ENCODE measurements at regions not wholly inside any gene's neighbourhood (a gene's known extent, or its start where the extent isn't known, plus 50 kb on each side); places are given as distances from the start of the nearest gene placed in this dataset.

- no peak for DNase-seq (ENCODE audit: unreplicated experiment)
- no peaks in the 10 kb centered on the region for H3K9me3 Mint-ChIP-seq (ENCODE audit: unreplicated experiment)
- TF ChIP-seq CTCF (IDR thresholded peaks at IDR 0.05; ENCODE audit: unreplicated experiment) = no peak
- H3K4me3 Mint-ChIP-seq (ENCODE audit: unreplicated experiment) = no peak overlapping the region
- BruUV-seq (replicated peaks) = no TSS peak
- H3K27ac Mint-ChIP-seq (ENCODE audit: low read depth, unreplicated experiment) = no peak overlapping the region
- no peaks in the 10 kb centered on the region for H3K36me3 Mint-ChIP-seq (ENCODE audit: insufficient read depth, unreplicated experiment)
- intact Hi-C loops (cut with micrococcal nuclease) = no loop called here
- POLR2A ChIA-PET = interaction anchor here (1.0 to 1.4 kb wide), 2 partner anchors 8 to 69 kb away, joined by 3 to 6 read pairs; partner anchors contain the start of gene MIPEP
- H3K4me1 Mint-ChIP-seq (ENCODE audit: insufficient read depth, unreplicated experiment) = peaks cover 24% of the 10 kb centered on the region
- CTCF ChIA-PET = interaction anchor here (0.9 to 5.3 kb wide), 6 partner anchors 32 to 267 kb away, joined by 3 to 29 read pairs (median 4); partner anchors contain the start of gene C1QTNF9B
- no peaks in the 10 kb centered on the region for H3K27me3 Mint-ChIP-seq (ENCODE audit: insufficient read depth, unreplicated experiment)
These were observed 60.7 kb upstream of the C1QTNF9B start for GRCh38 chr13:23957981-23958380.

- no peak overlapping the region for H3K4me3 Mint-ChIP-seq (ENCODE audit: unreplicated experiment)
- H3K27me3 Mint-ChIP-seq (ENCODE audit: insufficient read depth, unreplicated experiment) = no peaks in the 10 kb centered on the region
- ChIA-PET CTCF (interaction anchor here (0.7 to 5.3 kb wide), 20 partner anchors 9 to 492 kb away, joined by 3 to 54 read pairs (median 6); partner anchors contain the start of genes C1QTNF9B and MIPEP), POLR2A (interaction anchor here (0.7 to 2.3 kb wide), 6 partner anchors 9 to 221 kb away, joined by 3 to 6 read pairs (median 4); partner anchors contain the start of gene MIPEP)
- BruUV-seq (replicated peaks) = no TSS peak
- no peak for DNase-seq (ENCODE audit: unreplicated experiment)
- no peak overlapping the region for H3K27ac Mint-ChIP-seq (ENCODE audit: low read depth, unreplicated experiment)
- TF ChIP-seq CTCF (IDR thresholded peaks at IDR 0.05; ENCODE audit: unreplicated experiment) = no peak
- intact Hi-C loops (cut with micrococcal nuclease) = no loop called here
- H3K36me3 Mint-ChIP-seq (ENCODE audit: insufficient read depth, unreplicated experiment) = no peaks in the 10 kb centered on the region
- H3K4me1 Mint-ChIP-seq (ENCODE audit: insufficient read depth, unreplicated experiment) = peaks cover 29% of the 10 kb centered on the region
- no peaks in the 10 kb centered on the region for H3K9me3 Mint-ChIP-seq (ENCODE audit: unreplicated experiment)
These were observed 62.0 kb upstream of the C1QTNF9B start for GRCh38 chr13:23959231-23959862.

- ChIA-PET POLR2A (interaction anchor here (0.9 to 2.3 kb wide), 3 partner anchors 27 to 72 kb away, joined by 3 to 5 read pairs (median 4); no protein-coding TSS in a partner anchor), CTCF (interaction anchor here (0.5 to 5.3 kb wide), 35 partner anchors 9 to 849 kb away, joined by 3 to 54 read pairs (median 4); partner anchors contain the start of genes C1QTNF9B and MIPEP)
- no TSS peak for BruUV-seq (replicated peaks)
- H3K4me3 Mint-ChIP-seq (ENCODE audit: unreplicated experiment) = no peak overlapping the region
- peak; percentile 57 for TF ChIP-seq CTCF (IDR thresholded peaks at IDR 0.05; ENCODE audit: unreplicated experiment)
- H3K9me3 Mint-ChIP-seq (ENCODE audit: unreplicated experiment) = no peaks in the 10 kb centered on the region
- intact Hi-C loops (cut with micrococcal nuclease) = loop anchor here (1.0 kb wide), 1 partner anchor 39 kb away; no protein-coding TSS in a partner anchor
- no peaks in the 10 kb centered on the region for H3K27me3 Mint-ChIP-seq (ENCODE audit: insufficient read depth, unreplicated experiment)
- DNase-seq (ENCODE audit: unreplicated experiment) = peak; percentile 65
- no peak overlapping the region for H3K27ac Mint-ChIP-seq (ENCODE audit: low read depth, unreplicated experiment)
- H3K36me3 Mint-ChIP-seq (ENCODE audit: insufficient read depth, unreplicated experiment) = no peaks in the 10 kb centered on the region
- H3K4me1 Mint-ChIP-seq (ENCODE audit: insufficient read depth, unreplicated experiment) = peaks cover 28% of the 10 kb centered on the region
These were observed 63.4 kb upstream of the C1QTNF9B start for GRCh38 chr13:23960566-23961156.

Measured in MCF 10A (cell line).